ENCODE measurements at regions not wholly inside any gene's neighbourhood (a gene's known extent, or its start where the extent isn't known, plus 50 kb on each side); places are given as distances from the start of the nearest gene placed in this dataset.

GRCh38 chr9:78927099-78927940 is 630.4 kb downstream of the PSAT1 start:
- DNase-seq (no peak), ATAC-seq (no peak)
- intact Hi-C loops (cut with DNase I), result no loop called here
- Histone ChIP-seq H3K4me3 (no peak overlapping the region), H3K4me1 (no peaks in the 10 kb centered on the region), H3K27ac (no peak overlapping the region), H3K27me3 (ENCODE audit: low read depth) (no peaks in the 10 kb centered on the region), H3K9me3 (no peaks in the 10 kb centered on the region), H3K36me3 (no peaks in the 10 kb centered on the region)
- no peak for TF ChIP-seq CTCF (IDR thresholded peaks at IDR 0.05)

- no peaks in the 10 kb centered on the region for H3K27me3 ChIP-seq (ENCODE audit: low read depth)
- H3K4me3 ChIP-seq, result no peak overlapping the region
- ATAC-seq (no peak), DNase-seq (no peak)
- TF ChIP-seq CTCF (IDR thresholded peaks at IDR 0.05), result no peak
- no peak overlapping the region for H3K27ac ChIP-seq
- intact Hi-C loops (cut with DNase I), result no loop called here
- no peaks in the 10 kb centered on the region for H3K9me3 ChIP-seq
- H3K36me3 ChIP-seq, result no peaks in the 10 kb centered on the region
- H3K4me1 ChIP-seq, result no peaks in the 10 kb centered on the region
Observed at GRCh38 chr9:78928625-78929405, 631.9 kb downstream of the PSAT1 start.

DNA sequence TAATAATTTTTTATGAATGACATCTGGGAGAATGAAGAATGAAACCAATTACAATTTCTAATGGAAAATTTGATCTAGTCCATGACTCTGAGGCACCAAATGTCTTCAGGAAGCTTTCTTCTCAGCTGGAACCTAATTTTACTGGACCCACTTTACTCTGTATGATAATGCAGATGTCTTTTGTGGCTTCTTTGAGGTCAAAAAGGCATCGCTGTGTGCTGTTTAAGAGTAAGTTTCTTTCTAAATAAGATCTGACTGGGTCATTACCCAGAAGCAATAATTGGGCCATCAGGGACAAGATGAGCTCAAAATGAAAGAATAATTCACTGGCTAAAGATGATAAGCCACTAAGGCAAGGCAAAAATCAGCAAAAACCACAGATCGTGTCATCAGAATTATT is 633.4 kb downstream of the PSAT1 start:
- Histone ChIP-seq H3K9me3 (no peaks in the 10 kb centered on the region), H3K4me3 (no peak overlapping the region), H3K27me3 (ENCODE audit: low read depth) (no peaks in the 10 kb centered on the region), H3K36me3 (no peaks in the 10 kb centered on the region), H3K4me1 (no peaks in the 10 kb centered on the region), H3K27ac (no peak overlapping the region)
- DNase-seq (no peak), ATAC-seq (no peak)
- intact Hi-C loops (cut with DNase I), result no loop called here
- TF ChIP-seq CTCF (IDR thresholded peaks at IDR 0.05), result no peak

GRCh38 chr9:78932849-78933627 is 636.1 kb downstream of the PSAT1 start:
- no peaks in the 10 kb centered on the region for H3K27me3 ChIP-seq (ENCODE audit: low read depth)
- H3K4me3 ChIP-seq, result no peak overlapping the region
- no peaks in the 10 kb centered on the region for H3K4me1 ChIP-seq
- intact Hi-C loops (cut with DNase I), result no loop called here
- no peaks in the 10 kb centered on the region for H3K9me3 ChIP-seq
- no peak for TF ChIP-seq CTCF (IDR thresholded peaks at IDR 0.05)
- ATAC-seq, result no peak
- DNase-seq, result no peak
- no peak overlapping the region for H3K27ac ChIP-seq
- no peaks in the 10 kb centered on the region for H3K36me3 ChIP-seq

DNA sequence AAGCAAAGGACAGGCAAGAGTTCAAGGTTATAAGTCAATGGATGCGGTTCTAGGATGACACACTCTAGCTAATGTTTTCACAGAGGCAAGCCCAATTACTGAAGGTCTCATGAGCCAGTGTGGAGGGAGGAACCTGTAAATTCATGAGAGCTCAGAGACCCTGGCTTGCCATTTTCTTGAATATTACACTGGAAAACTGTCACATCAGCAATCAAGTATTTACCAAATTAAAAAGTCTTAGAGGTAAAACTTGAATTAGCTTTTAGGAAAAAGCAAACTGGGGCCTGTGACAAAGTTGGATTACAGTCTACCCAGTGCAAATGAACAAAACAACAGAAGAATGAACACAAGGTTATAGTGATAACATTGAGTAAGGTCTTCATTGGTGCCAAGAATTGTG is 636.9 kb upstream of the TLE4 start:
- H3K36me3 ChIP-seq, result no peaks in the 10 kb centered on the region
- H3K4me3 ChIP-seq, result no peak overlapping the region
- no peaks in the 10 kb centered on the region for H3K9me3 ChIP-seq
- H3K27ac ChIP-seq, result no peak overlapping the region
- ATAC-seq (no peak), DNase-seq (no peak)
- H3K27me3 ChIP-seq (ENCODE audit: low read depth), result no peaks in the 10 kb centered on the region
- H3K4me1 ChIP-seq, result no peaks in the 10 kb centered on the region
- TF ChIP-seq CTCF (IDR thresholded peaks at IDR 0.05), result no peak
- intact Hi-C loops (cut with DNase I), result no loop called here

Measured in lower lobe of right lung (tissue), 2 donors.